ENCODE measurements at regions not wholly inside any gene's neighbourhood (a gene's known extent, or its start where the extent isn't known, plus 50 kb on each side); places are given as distances from the start of the nearest gene placed in this dataset.

- TF ChIP-seq POLR2A (IDR thresholded peaks at IDR 0.05): no peak
- TF ChIP-seq, protein P1, sequence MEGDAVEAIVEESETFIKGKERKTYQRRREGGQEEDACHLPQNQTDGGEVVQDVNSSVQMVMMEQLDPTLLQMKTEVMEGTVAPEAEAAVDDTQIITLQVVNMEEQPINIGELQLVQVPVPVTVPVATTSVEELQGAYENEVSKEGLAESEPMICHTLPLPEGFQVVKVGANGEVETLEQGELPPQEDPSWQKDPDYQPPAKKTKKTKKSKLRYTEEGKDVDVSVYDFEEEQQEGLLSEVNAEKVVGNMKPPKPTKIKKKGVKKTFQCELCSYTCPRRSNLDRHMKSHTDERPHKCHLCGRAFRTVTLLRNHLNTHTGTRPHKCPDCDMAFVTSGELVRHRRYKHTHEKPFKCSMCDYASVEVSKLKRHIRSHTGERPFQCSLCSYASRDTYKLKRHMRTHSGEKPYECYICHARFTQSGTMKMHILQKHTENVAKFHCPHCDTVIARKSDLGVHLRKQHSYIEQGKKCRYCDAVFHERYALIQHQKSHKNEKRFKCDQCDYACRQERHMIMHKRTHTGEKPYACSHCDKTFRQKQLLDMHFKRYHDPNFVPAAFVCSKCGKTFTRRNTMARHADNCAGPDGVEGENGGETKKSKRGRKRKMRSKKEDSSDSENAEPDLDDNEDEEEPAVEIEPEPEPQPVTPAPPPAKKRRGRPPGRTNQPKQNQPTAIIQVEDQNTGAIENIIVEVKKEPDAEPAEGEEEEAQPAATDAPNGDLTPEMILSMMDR (IDR thresholded peaks at IDR 0.05): no peak
Observed at GRCh38 chr2:157004789-157005188, 252.7 kb upstream of the GALNT5 start.

All from adrenal gland (tissue), 5 donors.